ENCODE measurements at regions not wholly inside any gene's neighbourhood (a gene's known extent, or its start where the extent isn't known, plus 50 kb on each side); places are given as distances from the start of the nearest gene placed in this dataset.

DNA sequence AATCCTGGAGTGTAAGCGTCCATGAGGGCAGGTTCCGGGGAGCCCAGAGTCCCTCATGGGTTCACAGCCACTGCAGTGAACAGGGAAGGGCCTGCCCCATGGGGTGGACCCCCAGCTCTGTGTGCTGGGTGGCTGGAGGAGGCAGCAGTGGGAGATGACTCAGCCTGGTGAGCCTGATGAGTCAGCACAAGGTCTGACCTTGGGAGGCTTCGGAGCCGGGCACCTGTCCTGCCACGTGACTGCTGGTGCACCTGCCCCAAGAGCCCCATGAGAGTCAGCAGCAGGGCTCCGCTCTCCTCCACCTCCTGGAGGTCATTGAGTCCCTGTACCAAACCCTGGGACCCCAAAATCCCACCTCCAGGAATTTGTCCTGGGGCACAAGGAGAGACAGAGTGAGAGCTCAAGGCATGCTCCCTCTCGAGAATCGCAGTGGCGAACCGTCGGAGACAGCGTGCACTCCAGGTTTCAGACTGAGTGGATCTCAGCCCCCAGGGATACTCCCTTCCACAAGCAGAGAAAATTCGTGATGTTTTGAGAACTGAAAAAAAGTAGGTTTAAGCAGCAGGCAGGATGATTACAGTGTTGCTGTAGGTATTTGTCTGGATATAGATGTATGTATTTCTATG, 1221.7 kb downstream of the BRD1 start:
- no peak for TF ChIP-seq PBX3 (CRISPR knock-in tag; IDR thresholded peaks at IDR 0.05)
- TF ChIP-seq ZNF664 (tag by site-specific recombination; IDR thresholded peaks at IDR 0.05) = no peak
- TF ChIP-seq ZNF335 (tag by site-specific recombination; conservative IDR thresholded peaks at IDR 0.05) = no peak
- TF ChIP-seq, protein P1, sequence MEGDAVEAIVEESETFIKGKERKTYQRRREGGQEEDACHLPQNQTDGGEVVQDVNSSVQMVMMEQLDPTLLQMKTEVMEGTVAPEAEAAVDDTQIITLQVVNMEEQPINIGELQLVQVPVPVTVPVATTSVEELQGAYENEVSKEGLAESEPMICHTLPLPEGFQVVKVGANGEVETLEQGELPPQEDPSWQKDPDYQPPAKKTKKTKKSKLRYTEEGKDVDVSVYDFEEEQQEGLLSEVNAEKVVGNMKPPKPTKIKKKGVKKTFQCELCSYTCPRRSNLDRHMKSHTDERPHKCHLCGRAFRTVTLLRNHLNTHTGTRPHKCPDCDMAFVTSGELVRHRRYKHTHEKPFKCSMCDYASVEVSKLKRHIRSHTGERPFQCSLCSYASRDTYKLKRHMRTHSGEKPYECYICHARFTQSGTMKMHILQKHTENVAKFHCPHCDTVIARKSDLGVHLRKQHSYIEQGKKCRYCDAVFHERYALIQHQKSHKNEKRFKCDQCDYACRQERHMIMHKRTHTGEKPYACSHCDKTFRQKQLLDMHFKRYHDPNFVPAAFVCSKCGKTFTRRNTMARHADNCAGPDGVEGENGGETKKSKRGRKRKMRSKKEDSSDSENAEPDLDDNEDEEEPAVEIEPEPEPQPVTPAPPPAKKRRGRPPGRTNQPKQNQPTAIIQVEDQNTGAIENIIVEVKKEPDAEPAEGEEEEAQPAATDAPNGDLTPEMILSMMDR (tag by site-specific recombination; IDR thresholded peaks at IDR 0.05) = no peak
- no peak for TF ChIP-seq ZBTB17 (tag by site-specific recombination; IDR thresholded peaks at IDR 0.05)
